NCI-H526 treated with DMSO at 0.1 percent for 48 hours (cell line): ENCODE measurements at regions not wholly inside any gene's neighbourhood (a gene's known extent, or its start where the extent isn't known, plus 50 kb on each side); places are given as distances from the start of the nearest gene placed in this dataset.

Experiments used
- DNase-seq: peaks from one replicate; lab custom pipeline; 2025; lab: John Stamatoyannopoulos, UW

DNA sequence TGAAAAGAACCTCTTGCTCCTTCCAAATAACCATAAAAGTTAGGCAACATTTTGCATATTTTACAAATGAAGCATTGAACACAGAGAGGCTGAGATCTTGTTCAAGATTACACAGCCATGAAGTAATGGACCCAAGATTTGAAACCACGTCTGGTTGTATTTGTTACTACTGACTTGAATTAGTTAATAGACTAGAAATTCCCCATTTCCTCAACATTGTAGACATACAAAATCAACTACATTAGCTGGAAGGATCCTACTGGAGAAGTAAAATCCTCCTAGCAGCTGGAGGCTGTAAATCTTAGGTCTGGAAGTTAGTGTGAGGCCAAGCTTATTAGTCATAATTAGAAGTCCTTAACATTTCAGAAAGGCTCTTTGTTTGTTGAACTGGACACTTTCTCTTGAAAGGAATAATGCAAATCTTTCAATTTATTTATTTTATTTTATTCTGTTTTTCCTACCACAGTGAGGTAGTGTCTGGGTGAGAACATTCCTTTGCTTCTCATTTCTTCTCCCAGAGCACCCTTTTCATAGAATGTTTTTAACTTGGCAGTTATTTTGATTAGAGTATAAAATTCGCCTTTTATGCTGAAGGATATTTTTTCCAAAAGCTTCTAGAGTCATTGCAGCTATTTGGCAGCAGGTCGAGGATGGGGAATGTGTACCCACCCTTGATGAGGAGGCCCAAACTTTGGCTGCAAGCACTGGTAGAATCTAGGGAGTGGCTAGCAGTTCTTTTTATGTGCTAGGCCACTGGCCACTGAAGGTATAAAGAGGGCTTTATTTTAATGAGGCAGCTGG is 62.0 kb upstream of the CLNK start:
- no peak for DNase-seq

DNA sequence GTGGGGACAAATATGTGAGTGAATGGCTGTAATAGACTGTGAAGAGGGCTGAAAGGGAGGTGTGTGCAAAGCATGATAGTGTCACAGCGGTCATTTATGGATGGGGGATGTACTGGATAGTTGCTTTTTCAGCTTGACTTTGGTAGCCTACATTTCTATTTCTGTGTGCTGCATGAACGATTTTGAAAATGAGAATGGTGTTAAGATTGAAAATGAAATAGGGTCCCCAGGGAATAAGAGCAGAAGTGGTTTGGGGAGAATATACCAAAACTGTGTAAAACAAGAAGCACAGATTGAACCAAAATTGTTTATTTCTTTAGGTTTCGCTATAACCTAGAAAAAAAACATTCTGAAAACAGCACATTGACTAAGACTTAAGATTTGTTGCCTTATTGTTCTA is 58.8 kb upstream of the CLNK start:
- no peak for DNase-seq

DNA sequence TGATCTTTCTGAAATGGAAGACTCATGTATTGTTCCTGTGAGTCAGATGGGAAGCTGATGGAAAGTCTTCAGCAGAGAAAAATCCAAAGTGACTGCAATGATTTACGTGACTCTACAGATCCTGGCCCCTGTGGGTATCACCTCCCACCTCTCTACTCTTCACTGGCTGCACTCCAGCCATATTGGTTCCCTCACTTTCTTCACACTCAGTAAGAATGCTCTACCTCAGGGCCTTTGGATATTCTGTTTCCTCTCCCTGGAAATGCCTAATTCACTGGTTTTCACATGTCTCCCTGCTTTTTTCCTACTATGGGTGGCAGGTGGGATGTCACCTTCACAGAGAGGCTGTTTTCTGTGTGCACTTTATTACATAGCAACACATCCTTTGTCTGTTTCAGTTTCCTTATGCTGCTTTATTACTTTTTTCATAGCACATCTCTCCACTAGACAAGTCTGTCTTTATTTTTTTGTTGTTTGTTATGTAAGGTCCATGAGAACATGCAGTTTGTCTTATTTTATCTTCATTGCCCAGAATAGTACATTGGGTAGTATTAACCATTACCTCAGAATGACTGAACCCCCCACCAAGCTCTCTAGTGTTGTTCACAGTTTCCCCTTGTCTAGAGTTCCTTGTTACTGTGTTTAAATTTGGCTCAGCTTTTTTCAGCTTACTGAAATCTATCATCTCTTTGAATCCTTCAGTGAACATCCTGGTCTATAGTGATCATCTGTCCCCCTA is 57.6 kb upstream of the CLNK start:
- no peak for DNase-seq

DNA sequence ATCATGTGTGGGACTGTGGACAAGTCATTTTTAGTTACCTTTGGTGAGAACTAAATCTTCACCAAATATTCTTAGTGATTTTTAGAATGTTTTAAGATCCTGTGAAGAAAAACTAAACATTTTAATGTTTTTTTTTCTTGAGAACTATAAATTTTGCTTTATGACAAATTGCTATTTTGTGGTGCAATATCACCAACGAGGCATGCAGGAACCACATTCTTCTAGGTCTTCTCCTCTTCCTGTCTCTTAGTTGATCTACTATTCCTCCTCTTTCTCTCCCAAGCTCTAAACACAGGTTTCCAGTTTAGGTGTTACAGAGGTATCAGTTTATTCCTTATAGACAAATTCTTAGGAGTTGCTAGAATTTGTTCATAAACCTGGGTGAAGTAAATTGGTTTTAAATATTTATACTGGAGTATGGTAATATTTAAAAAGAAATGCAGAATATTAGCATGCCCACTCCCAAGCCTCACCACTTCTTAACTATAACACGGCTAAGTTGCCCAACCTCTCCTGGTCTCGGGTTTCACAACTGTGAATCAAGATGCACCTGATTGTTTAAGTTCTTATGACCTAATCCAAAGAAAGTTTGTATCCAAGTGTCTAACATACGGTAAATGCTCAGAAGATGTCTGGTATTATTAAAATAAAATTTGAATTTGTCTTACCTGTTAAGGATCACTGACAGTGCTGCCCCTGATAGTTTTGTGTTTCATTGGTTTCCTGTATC is 56.5 kb upstream of the CLNK start:
- DNase-seq: no peak

DNA sequence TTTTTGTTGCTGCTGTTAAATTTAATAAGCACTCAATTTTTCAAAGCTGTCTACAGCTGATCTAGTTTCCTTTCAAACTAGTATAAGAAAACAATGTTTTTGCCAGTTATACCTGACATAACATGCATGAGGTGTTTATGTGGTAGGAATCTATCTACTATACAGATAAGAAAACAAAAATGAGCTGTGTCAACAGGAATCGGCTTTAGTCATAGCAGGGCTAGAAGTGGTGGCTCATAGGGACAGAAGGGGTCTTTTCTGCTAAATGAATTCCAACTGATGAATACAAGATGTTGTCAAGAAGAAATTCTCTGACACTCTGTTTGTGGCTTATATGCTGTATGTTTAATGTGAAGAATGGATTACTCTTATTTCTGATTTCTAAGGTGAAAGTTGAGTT is 55.7 kb upstream of the CLNK start:
- no peak for DNase-seq

DNA sequence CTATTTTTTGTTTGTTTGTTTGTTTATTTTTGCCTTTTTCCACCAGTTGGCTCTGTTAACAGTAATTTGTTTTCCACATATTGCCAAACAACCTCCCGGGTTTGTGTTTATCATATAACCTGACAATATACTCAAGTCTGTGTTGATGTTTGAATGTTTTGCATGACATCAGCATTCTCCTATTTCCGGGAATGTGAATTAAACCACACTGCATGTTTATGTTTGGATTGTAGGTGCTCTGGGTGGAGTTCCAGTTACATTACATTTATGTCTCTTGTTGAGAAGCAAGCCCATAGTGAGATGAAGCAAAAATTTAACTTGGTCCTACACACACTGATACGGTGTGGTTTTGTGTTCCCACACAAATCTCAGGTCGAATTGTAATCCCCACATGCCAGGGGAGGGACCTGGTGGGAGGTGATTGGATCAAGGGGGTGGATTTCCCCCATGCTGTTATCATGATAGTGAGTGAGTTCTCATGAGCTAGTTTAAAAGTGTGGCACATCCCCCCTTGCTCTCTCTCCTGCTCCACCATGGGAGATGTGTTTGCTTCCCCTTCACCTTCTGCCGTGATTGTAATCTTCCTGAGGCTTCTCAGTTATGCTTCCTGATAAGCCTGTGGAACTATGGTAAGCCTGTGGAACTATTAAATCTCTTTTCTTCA is 54.4 kb upstream of the CLNK start:
- DNase-seq: no peak

DNA sequence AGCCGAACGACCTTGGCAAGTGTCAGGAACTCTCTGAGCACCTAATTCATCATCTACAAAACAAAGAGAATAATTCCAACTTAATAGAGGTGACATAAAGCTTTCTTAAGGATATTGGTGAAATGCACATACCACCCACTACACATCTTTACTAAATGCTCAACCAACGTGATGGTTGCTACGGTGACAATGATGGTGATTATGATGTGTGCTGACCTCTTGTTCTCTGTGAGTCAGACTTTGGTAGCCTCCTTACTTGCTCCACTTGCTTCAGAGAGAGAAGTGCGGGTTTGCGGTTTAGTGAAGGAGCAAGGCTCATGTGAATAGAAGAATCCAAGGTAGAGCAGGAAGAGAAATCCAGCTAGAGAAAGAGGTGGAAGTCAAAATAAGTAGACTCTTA is 52.8 kb upstream of the CLNK start:
- DNase-seq: no peak

DNA sequence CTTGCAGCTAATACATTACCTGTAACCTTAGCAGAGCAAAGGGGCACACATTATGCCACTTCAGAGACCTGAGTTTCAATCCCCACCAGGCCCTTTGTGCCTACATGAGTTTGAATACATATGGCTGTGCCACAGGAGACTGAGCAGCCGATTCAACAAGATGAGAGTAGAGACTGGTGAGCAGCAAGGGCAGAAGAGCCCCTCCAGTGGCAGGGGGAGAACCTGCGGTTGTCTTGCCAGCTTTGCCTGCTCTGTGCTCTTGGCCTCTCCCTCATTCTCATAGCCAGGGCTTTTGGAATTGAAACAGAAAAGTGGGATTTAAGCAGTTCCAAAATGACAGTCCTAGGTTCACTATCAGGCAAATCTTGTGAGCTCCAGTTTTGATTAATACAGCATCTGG is 52.3 kb upstream of the CLNK start:
- no peak for DNase-seq

DNA sequence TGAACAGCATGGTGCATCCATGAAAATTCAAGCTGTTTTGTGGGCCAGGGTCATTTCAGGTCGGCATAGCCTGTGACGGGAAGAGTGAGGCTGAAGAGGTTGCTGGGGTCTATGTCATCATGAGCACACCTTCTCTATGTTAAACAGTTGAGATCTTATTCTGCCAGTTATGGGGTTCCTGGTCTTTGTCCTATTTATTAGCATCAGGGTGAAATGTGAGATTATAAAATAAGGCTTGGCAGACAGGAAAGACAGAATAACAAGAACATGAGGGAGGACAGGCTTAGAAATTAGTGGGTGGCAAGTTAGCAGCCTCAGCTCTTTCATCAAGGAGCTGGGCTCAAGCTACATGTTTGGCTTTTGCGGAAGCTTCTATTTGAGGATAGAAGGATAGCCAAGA is 51.7 kb upstream of the CLNK start:
- no peak for DNase-seq

DNA sequence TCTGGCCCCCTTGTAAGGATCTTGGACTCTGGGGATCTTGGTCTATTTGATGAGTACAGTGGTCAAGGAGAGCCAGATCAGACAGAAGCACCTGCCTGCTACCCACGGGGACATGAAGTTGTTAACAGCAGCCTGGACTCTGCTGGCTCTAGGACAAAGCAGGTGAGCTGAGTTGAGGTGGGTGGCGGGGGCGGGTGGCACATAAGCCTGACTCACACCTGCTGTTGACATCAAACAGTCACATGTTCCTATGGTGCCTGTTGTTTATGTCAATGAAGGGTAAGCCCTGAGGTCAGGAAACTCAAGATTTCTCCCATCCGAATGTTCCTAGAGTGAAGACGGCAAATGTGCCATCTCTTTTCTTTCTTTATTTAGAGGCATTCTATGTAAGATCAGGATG is 50.1 kb upstream of the CLNK start:
- DNase-seq: no peak
